Caco-2 (cell line): ENCODE measurements at regions not wholly inside any gene's neighbourhood (a gene's known extent, or its start where the extent isn't known, plus 50 kb on each side); places are given as distances from the start of the nearest gene placed in this dataset.
"Not testable (repeated sequence)": the region's sequence is repeated elsewhere in the genome, so short reads cannot be mapped to it uniquely, and the experiment has no call there.

Experiments
- BruUV-seq: library from RNA; stranded (reverse); fragments of 400-500 nt; replicated peaks from 2 replicates; lab custom pipeline; 2021; lab: Mats Ljungman, UMichigan
- CTCF ChIA-PET: fragments of 300-600 bp; sonication (Branson Sonifier 250); formaldehyde crosslinking; loops from one replicate; lab custom pipeline; 2022; ENCODE audit warnings: antibody characterized with exemption; lab: Charles Lee
- POLR2A ChIA-PET: fragments of 300-600 bp; sonication (Branson Sonifier 250); formaldehyde crosslinking; loops from one replicate; lab custom pipeline; 2022; ENCODE audit warnings: antibody characterized with exemption; lab: Charles Lee
- DNase-seq, 2 experiments: peaks; one replicate each; pipeline versions ENCODE4 v3.0.0 to v3.0.0-alpha.2; 2020 to 2022
- H3K27me3 ChIP-seq: replicated peaks from 2 replicates; pipeline ENCODE4 v1.6.0; 2011; ENCODE audit warnings: low read length; ENCODE audit not compliant: control insufficient read depth, insufficient read depth
- H3K36me3 ChIP-seq: 2 replicates; pipeline ENCODE4 v1.5.1; 2011; ENCODE audit warnings: low read length; ENCODE audit not compliant: control insufficient read depth, insufficient read depth
- H3K4me1 ChIP-seq: fragments of 250-450 bp; sonication (Bioruptor Pico); 2 replicates; pipeline ENCODE4 v1.5.1; 2020; ENCODE audit warnings: mild to moderate bottlenecking
- H3K4me3 ChIP-seq: 2 replicates; pipeline ENCODE4 v1.5.1; 2011; ENCODE audit warnings: low read depth, mild to moderate bottlenecking, control low read depth, low read length
- H3K9me3 ChIP-seq: fragments of 250-450 bp; sonication (Bioruptor Pico); 2 replicates; pipeline ENCODE4 v1.5.1; 2020; ENCODE audit warnings: mild to moderate bottlenecking, moderate library complexity
- H3K27ac Mint-ChIP-seq: one replicate; pipeline ENCODE4 v1.8.0; 2022; ENCODE audit warnings: mixed read lengths; ENCODE audit not compliant: unreplicated experiment
- H3K27me3 Mint-ChIP-seq: one replicate; pipeline ENCODE4 v1.8.0; 2022; ENCODE audit warnings: mixed read lengths; ENCODE audit not compliant: insufficient read depth, unreplicated experiment
- H3K36me3 Mint-ChIP-seq: one replicate; pipeline ENCODE4 v1.8.0; 2022; ENCODE audit warnings: mild to moderate bottlenecking, mixed read lengths; ENCODE audit not compliant: insufficient read depth, unreplicated experiment
- H3K4me1 Mint-ChIP-seq: one replicate; pipeline ENCODE4 v1.8.0; 2022; ENCODE audit warnings: low read depth, mixed read lengths; ENCODE audit not compliant: unreplicated experiment
- H3K4me3 Mint-ChIP-seq: one replicate; pipeline ENCODE4 v1.8.0; 2022; ENCODE audit warnings: mild to moderate bottlenecking, moderate library complexity, mixed read lengths; ENCODE audit not compliant: unreplicated experiment
- H3K9me3 Mint-ChIP-seq: one replicate; pipeline ENCODE4 v1.8.0; 2022; ENCODE audit warnings: mixed read lengths; ENCODE audit not compliant: unreplicated experiment
- CTCF ChIP-seq, 2 experiments: fragments of 200-600 bp in 1 of 2; IDR thresholded peaks; 1 replicate in 1 of 2; 2 replicates in 1 of 2; pipeline versions ENCODE4 v1.5.1 to v1.8.0; 2011 to 2022; ENCODE audit warnings: antibody characterized with exemption in 1 of 2, control low read depth in 1 of 2, inconsistent platforms in 1 of 2, low read depth in 1 of 2, low read length in 1 of 2, mild to moderate bottlenecking in 1 of 2, moderate library complexity in 1 of 2; ENCODE audit not compliant: insufficient read depth in 1 of 2, severe bottlenecking in 1 of 2, unreplicated experiment in 1 of 2
- intact Hi-C: fragments of 100-400 bp; cut with micrococcal nuclease; formaldehyde crosslinking; loops from one replicate; pipeline ENCODE4 v1.10.0; 2022; ENCODE audit not compliant: unreplicated experiment

- TF ChIP-seq CTCF (IDR thresholded peaks at IDR 0.05; ENCODE audit: insufficient read depth in 1 of 2, low read depth in 1 of 2, low read length in 1 of 2, severe bottlenecking in 1 of 2, unreplicated experiment in 1 of 2): no peak
- H3K27me3 Mint-ChIP-seq: peaks cover 7% of the 10 kb centered on the region
- no peak for DNase-seq
- CTCF ChIA-PET: no interaction called here
- no peak overlapping the region for H3K27ac Mint-ChIP-seq
- no TSS peak for BruUV-seq
- H3K36me3 ChIP-seq: no peaks in the 10 kb centered on the region
- intact Hi-C loops: no loop called here
- no peak overlapping the region for H3K4me3 ChIP-seq
- H3K9me3 ChIP-seq: no peaks in the 10 kb centered on the region
- H3K4me3 Mint-ChIP-seq: no peak overlapping the region
- no peaks in the 10 kb centered on the region for H3K4me1 ChIP-seq
- no peaks in the 10 kb centered on the region for H3K36me3 Mint-ChIP-seq
- no peaks in the 10 kb centered on the region for H3K27me3 ChIP-seq
- POLR2A ChIA-PET: no interaction called here
- H3K9me3 Mint-ChIP-seq: no peaks in the 10 kb centered on the region
- H3K4me1 Mint-ChIP-seq: no peaks in the 10 kb centered on the region
These were observed 606.0 kb upstream of the HTR1E start for GRCh38 chr6:86331265-86331840.

- Mint-ChIP-seq H3K27ac (no peak overlapping the region), H3K27me3 (no peaks in the 10 kb centered on the region), H3K36me3 (no peaks in the 10 kb centered on the region), H3K4me3 (no peak overlapping the region), H3K9me3 (peaks cover 9% of the 10 kb centered on the region), H3K4me1 (no peaks in the 10 kb centered on the region)
- no peak for DNase-seq
- BruUV-seq: no TSS peak
- CTCF ChIA-PET: no interaction called here
- H3K9me3 ChIP-seq: no peaks in the 10 kb centered on the region
- H3K36me3 ChIP-seq: no peaks in the 10 kb centered on the region
- H3K4me1 ChIP-seq: no peaks in the 10 kb centered on the region
- intact Hi-C loops: no loop called here
- H3K4me3 ChIP-seq: no peak overlapping the region
- H3K27me3 ChIP-seq: no peaks in the 10 kb centered on the region
- no peak for TF ChIP-seq CTCF (IDR thresholded peaks at IDR 0.05; ENCODE audit: insufficient read depth in 1 of 2, low read depth in 1 of 2, low read length in 1 of 2, severe bottlenecking in 1 of 2, unreplicated experiment in 1 of 2)
- POLR2A ChIA-PET: no interaction called here
These were observed 631.1 kb upstream of the HTR1E start for GRCh38 chr6:86306210-86306609.

DNA sequence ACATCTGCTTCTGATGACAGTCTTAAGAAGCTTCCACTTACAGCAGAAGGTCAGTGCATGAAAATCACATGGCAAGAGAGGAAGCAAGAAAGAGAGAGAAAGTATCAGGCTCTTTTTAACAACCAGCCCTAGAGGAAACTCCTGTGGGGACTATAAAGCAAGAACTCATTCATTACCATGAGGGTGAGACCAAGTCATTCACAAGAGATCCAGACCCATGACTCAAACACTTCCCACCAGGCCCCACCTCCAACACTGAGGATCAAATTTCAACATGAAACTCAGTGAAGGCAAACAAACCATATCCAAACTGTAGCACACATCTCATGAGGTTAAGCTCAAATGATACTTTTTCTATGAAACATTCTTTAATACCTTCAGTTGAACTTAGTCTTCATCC, 643.2 kb upstream of the SYNCRIP start:
- peaks cover 15% of the 10 kb centered on the region for H3K9me3 Mint-ChIP-seq
- no peak for TF ChIP-seq CTCF (IDR thresholded peaks at IDR 0.05; ENCODE audit: insufficient read depth in 1 of 2, low read depth in 1 of 2, low read length in 1 of 2, severe bottlenecking in 1 of 2, unreplicated experiment in 1 of 2)
- Histone ChIP-seq H3K27me3 (no peaks in the 10 kb centered on the region), H3K36me3 (no peaks in the 10 kb centered on the region), H3K4me3 (no peak overlapping the region), H3K9me3 (no peaks in the 10 kb centered on the region), H3K4me1 (no peaks in the 10 kb centered on the region)
- H3K4me1 Mint-ChIP-seq: no peaks in the 10 kb centered on the region
- BruUV-seq: no TSS peak
- H3K27me3 Mint-ChIP-seq: no peaks in the 10 kb centered on the region
- POLR2A ChIA-PET: no interaction called here
- DNase-seq: no peak
- no peak overlapping the region for H3K4me3 Mint-ChIP-seq
- no peaks in the 10 kb centered on the region for H3K36me3 Mint-ChIP-seq
- intact Hi-C loops: no loop called here
- no peak overlapping the region for H3K27ac Mint-ChIP-seq
- CTCF ChIA-PET: no interaction called here

- H3K36me3 Mint-ChIP-seq, H3K36me3 ChIP-seq, H3K4me3 ChIP-seq, POLR2A ChIA-PET, BruUV-seq, H3K4me3 Mint-ChIP-seq, intact Hi-C loops, H3K27me3 ChIP-seq, H3K27me3 Mint-ChIP-seq, H3K4me1 ChIP-seq, H3K4me1 Mint-ChIP-seq, H3K9me3 ChIP-seq, CTCF ChIA-PET, DNase-seq, H3K27ac Mint-ChIP-seq: not testable (repeated sequence)
- H3K9me3 Mint-ChIP-seq: peaks cover 20% of the 10 kb centered on the region
These were observed 642.3 kb upstream of the SYNCRIP start for GRCh38 chr6:86284809-86285480.

DNA sequence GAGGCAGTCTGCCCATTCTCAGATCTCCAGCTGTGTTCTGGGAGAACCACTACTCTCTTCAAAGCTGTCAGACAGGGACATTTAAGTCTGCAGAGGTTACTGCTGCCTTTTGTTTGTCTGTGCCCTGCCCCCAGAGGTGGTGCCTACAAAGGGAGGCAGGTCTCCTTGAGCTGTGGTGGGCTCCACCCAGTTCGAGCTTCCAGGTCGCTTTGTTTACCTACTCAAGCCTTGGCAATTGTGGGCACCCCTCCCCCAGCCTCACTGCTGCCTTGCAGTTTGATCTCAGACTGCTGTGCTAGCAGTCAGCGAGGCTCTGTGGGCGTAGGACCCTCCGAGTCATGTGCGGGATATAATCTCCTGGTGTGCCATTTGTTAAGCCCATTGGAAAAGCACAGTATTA, 640.9 kb upstream of the SYNCRIP start:
- H3K4me1 Mint-ChIP-seq, H3K4me1 ChIP-seq, DNase-seq, H3K27me3 Mint-ChIP-seq, H3K4me3 ChIP-seq, H3K9me3 ChIP-seq, H3K36me3 Mint-ChIP-seq, CTCF ChIA-PET, POLR2A ChIA-PET, H3K27me3 ChIP-seq, intact Hi-C loops, H3K36me3 ChIP-seq, BruUV-seq, H3K27ac Mint-ChIP-seq, H3K4me3 Mint-ChIP-seq: not testable (repeated sequence)
- peaks cover 20% of the 10 kb centered on the region for H3K9me3 Mint-ChIP-seq
